Astrocyte (in vitro differentiated cells and primary cell): ENCODE measurements at regions not wholly inside any gene's neighbourhood (a gene's known extent, or its start where the extent isn't known, plus 50 kb on each side); places are given as distances from the start of the nearest gene placed in this dataset.

Experiments
- CTCF ChIP-seq: IDR thresholded peaks from 2 replicates; pipeline ENCODE4 v1.5.1; 2011; ENCODE audit warnings: low read depth, mild to moderate bottlenecking, inconsistent platforms, low read length, moderate library complexity; ENCODE audit not compliant: insufficient read depth
- EZH2 ChIP-seq: IDR thresholded peaks from 2 replicates; pipeline ENCODE4 v1.6.1; 2012; ENCODE audit warnings: mild to moderate bottlenecking, low read length, inconsistent platforms; ENCODE audit not compliant: insufficient read depth

GRCh38 chr6:131379948-131380347 lies 193.1 kb upstream of the ARG1 start:
- TF ChIP-seq CTCF (no peak), EZH2 (no peak)
